SU-DHL-6 (cell line): ENCODE measurements at regions not wholly inside any gene's neighbourhood (a gene's known extent, or its start where the extent isn't known, plus 50 kb on each side); places are given as distances from the start of the nearest gene placed in this dataset.
"Not testable (repeated sequence)": the region's sequence is repeated elsewhere in the genome, so short reads cannot be mapped to it uniquely, and the experiment has no call there.

Experiments
- CTCF ChIP-seq: fragments of 200-600 bp; sonication (generic); IDR thresholded peaks from one replicate; pipeline ENCODE4 v1.5.1; 2017; ENCODE audit warnings: antibody characterized with exemption, mild to moderate bottlenecking, low read length, moderate library complexity; ENCODE audit not compliant: insufficient read depth, poor library complexity, severe bottlenecking
- EZH2phosphoT487 ChIP-seq: fragments of 200-600 bp; sonication (generic), shearing (Covaris generic); conservative IDR thresholded peaks from 2 replicates; pipeline ENCODE4 v1.6.1; 2018; ENCODE audit warnings: mild to moderate bottlenecking, antibody characterized with exemption, low read length, moderate library complexity, mixed read lengths

GRCh38 chr7:130812819-130813218 lies 78.8 kb upstream of the KLF14 start:
- not testable (repeated sequence) for TF ChIP-seq CTCF, EZH2phosphoT487
